ENCODE measurements at regions not wholly inside any gene's neighbourhood (a gene's known extent, or its start where the extent isn't known, plus 50 kb on each side); places are given as distances from the start of the nearest gene placed in this dataset.

DNA sequence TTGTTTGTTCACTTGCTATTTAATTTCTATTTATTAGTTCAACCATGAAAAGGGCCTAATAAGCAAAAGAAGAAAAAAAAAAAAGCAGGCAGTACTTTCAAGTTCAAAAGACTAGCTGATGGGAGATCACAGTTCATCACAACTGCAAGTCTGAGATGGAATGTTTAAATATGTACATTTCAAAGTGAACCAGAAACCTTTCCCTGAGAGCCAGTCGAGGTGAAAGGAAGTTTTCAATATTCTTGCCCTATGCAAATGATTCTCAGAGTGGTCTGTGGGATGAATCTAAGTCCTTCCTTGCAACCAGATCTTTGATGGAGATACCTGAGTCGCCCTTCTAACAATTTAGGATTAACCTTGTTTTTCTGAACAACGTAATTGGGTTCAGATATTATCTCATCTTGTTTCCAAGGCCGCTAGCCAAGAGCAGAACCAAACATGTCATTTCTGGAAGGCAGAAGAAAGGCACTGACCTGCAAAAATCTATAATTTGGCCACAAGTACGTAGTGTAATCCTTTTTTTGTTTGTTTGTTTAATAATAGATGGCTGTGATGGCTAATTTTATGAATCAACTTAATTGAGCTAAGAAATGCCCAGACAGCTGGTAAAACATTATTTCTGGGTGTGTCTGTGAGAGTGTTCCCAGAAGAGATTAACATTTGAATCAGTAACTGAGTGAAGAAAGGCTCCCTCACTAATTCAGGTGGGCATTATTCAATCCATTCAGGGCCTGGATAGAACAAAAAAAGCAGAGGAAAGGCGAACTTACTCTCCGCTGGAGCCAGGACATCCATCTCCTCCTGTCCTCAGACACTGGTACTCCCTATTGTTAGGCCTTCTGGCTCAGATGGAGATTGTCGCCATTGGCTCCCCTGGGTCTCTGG lies 171.1 kb upstream of the TMPO start:
- Histone ChIP-seq H3K27ac (ENCODE audit: insufficient read depth in 1 of 2, low read depth in 1 of 2, low read length in 2 of 2, poor library complexity in 1 of 2, severe bottlenecking in 2 of 2) (no peak overlapping the region), H3K27me3 (replicated peaks in 2 of 5; ENCODE audit: control insufficient read depth in 4 of 5, insufficient read depth in 5 of 5, low read length in 4 of 5) (peaks cover 0 to 2% (median 0%) of the 10 kb centered on the region in 5 experiments), H3K4me1 (ENCODE audit: control extremely low read depth in 1 of 4, control insufficient read depth in 4 of 4, insufficient read depth in 4 of 4, low read length in 3 of 4) (no peaks in the 10 kb centered on the region), H3K36me3 (ENCODE audit: control insufficient read depth in 4 of 4, insufficient read depth in 4 of 4, low read length in 3 of 4) (no peaks in the 10 kb centered on the region), H3K4me3 (ENCODE audit: control insufficient read depth in 1 of 7, extremely low read depth in 1 of 7, insufficient read depth in 4 of 7, low read depth in 2 of 7, low read length in 6 of 7) (no peak overlapping the region), H3K9me3 (ENCODE audit: control extremely low read depth in 1 of 5, control insufficient read depth in 4 of 5, insufficient read depth in 2 of 5, low read depth in 1 of 5, low read length in 4 of 5) (peaks cover 0 to 1% (median 0%) of the 10 kb centered on the region in 5 experiments)
- CTCF ChIA-PET: interaction anchor here (0.6 kb wide), 1 partner anchor 10 kb away, joined by 3 read pairs; no protein-coding TSS in a partner anchor
- WGBS (ENCODE audit: insufficient coverage): 86% methylated on average over 8 of the region's 8 CpGs
- POLR2A ChIA-PET: no interaction called here
- no peak for DNase-seq

- ChIA-PET CTCF (no interaction called here), POLR2A (no interaction called here)
- 94% methylated on average over 4 of the region's 6 CpGs for WGBS (ENCODE audit: insufficient coverage)
- Histone ChIP-seq H3K27me3 (replicated peaks in 2 of 5; ENCODE audit: control insufficient read depth in 4 of 5, insufficient read depth in 5 of 5, low read length in 4 of 5) (peaks cover 0 to 2% (median 0%) of the 10 kb centered on the region in 5 experiments), H3K4me3 (ENCODE audit: control insufficient read depth in 1 of 7, extremely low read depth in 1 of 7, insufficient read depth in 4 of 7, low read depth in 2 of 7, low read length in 6 of 7) (no peak overlapping the region), H3K27ac (ENCODE audit: insufficient read depth in 1 of 2, low read depth in 1 of 2, low read length in 2 of 2, poor library complexity in 1 of 2, severe bottlenecking in 2 of 2) (no peak overlapping the region), H3K36me3 (ENCODE audit: control insufficient read depth in 4 of 4, insufficient read depth in 4 of 4, low read length in 3 of 4) (no peaks in the 10 kb centered on the region), H3K9me3 (ENCODE audit: control extremely low read depth in 1 of 5, control insufficient read depth in 4 of 5, insufficient read depth in 2 of 5, low read depth in 1 of 5, low read length in 4 of 5) (peaks cover 0 to 1% (median 0%) of the 10 kb centered on the region in 5 experiments), H3K4me1 (ENCODE audit: control extremely low read depth in 1 of 4, control insufficient read depth in 4 of 4, insufficient read depth in 4 of 4, low read length in 3 of 4) (no peaks in the 10 kb centered on the region)
- peak in 2 of 3 donors; percentile 5 to 15 for DNase-seq
These were observed 170.0 kb upstream of the TMPO start for GRCh38 chr12:98345308-98345876.

- no peaks in the 10 kb centered on the region for H3K4me1 ChIP-seq (ENCODE audit: control extremely low read depth in 1 of 4, control insufficient read depth in 4 of 4, insufficient read depth in 4 of 4, low read length in 3 of 4)
- H3K27me3 ChIP-seq (replicated peaks in 2 of 5; ENCODE audit: control insufficient read depth in 4 of 5, insufficient read depth in 5 of 5, low read length in 4 of 5): peaks cover 0 to 2% (median 0%) of the 10 kb centered on the region in 5 experiments
- ChIA-PET CTCF (no interaction called here), POLR2A (no interaction called here)
- H3K9me3 ChIP-seq (ENCODE audit: control extremely low read depth in 1 of 5, control insufficient read depth in 4 of 5, insufficient read depth in 2 of 5, low read depth in 1 of 5, low read length in 4 of 5): no peaks in the 10 kb centered on the region
- DNase-seq: no peak
- WGBS (ENCODE audit: insufficient coverage): 62% methylated on average over 4 of the region's 6 CpGs
- no peaks in the 10 kb centered on the region for H3K36me3 ChIP-seq (ENCODE audit: control insufficient read depth in 4 of 4, insufficient read depth in 4 of 4, low read length in 3 of 4)
- no peak overlapping the region for H3K4me3 ChIP-seq (ENCODE audit: control insufficient read depth in 1 of 7, extremely low read depth in 1 of 7, insufficient read depth in 4 of 7, low read depth in 2 of 7, low read length in 6 of 7)
- no peak overlapping the region for H3K27ac ChIP-seq (ENCODE audit: insufficient read depth in 1 of 2, low read depth in 1 of 2, low read length in 2 of 2, poor library complexity in 1 of 2, severe bottlenecking in 2 of 2)
These were observed 164.3 kb upstream of the TMPO start for GRCh38 chr12:98351089-98351488.

DNA sequence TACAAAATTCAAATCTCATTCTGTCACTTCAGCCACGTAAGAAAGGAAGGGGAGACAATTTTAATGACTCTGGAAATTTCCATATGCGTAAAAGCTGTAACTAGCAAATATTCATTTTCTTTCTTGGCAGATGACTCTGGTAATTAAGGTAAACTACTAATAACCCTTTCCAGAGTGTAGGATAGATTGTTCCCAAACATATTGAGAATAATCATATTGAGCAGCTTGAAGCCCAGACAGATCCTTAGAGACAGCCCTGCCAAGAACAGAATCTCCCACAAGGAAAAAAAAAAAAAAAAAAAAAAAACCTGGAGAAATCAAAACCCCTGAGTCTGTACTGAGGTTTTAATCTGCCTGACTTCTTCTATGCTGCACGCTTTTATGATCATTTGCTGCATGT lies 163.6 kb upstream of the TMPO start:
- CTCF ChIA-PET: no interaction called here
- no peak overlapping the region for H3K27ac ChIP-seq (ENCODE audit: insufficient read depth in 1 of 2, low read depth in 1 of 2, low read length in 2 of 2, poor library complexity in 1 of 2, severe bottlenecking in 2 of 2)
- no peak overlapping the region for H3K4me3 ChIP-seq (ENCODE audit: control insufficient read depth in 1 of 7, extremely low read depth in 1 of 7, insufficient read depth in 4 of 7, low read depth in 2 of 7, low read length in 6 of 7)

GRCh38 chr12:98352218-98352811 lies 163.1 kb upstream of the TMPO start:
- WGBS (ENCODE audit: insufficient coverage): 85% methylated on average over 4 of the region's 4 CpGs

More for the DNA sequence above, 163.6 kb upstream of the TMPO start:
- Histone ChIP-seq H3K36me3 (ENCODE audit: control insufficient read depth in 4 of 4, insufficient read depth in 4 of 4, low read length in 3 of 4) (no peaks in the 10 kb centered on the region), H3K9me3 (ENCODE audit: control extremely low read depth in 1 of 5, control insufficient read depth in 4 of 5, insufficient read depth in 2 of 5, low read depth in 1 of 5, low read length in 4 of 5) (no peaks in the 10 kb centered on the region), H3K27me3 (replicated peaks in 2 of 5; ENCODE audit: control insufficient read depth in 4 of 5, insufficient read depth in 5 of 5, low read length in 4 of 5) (peaks cover 0 to 2% (median 0%) of the 10 kb centered on the region in 5 experiments), H3K4me1 (ENCODE audit: control extremely low read depth in 1 of 4, control insufficient read depth in 4 of 4, insufficient read depth in 4 of 4, low read length in 3 of 4) (no peaks in the 10 kb centered on the region)
- POLR2A ChIA-PET: no interaction called here
- DNase-seq: no peak
- WGBS (ENCODE audit: insufficient coverage): no CpG with 5 or more reads among the region's 3 CpGs

DNA sequence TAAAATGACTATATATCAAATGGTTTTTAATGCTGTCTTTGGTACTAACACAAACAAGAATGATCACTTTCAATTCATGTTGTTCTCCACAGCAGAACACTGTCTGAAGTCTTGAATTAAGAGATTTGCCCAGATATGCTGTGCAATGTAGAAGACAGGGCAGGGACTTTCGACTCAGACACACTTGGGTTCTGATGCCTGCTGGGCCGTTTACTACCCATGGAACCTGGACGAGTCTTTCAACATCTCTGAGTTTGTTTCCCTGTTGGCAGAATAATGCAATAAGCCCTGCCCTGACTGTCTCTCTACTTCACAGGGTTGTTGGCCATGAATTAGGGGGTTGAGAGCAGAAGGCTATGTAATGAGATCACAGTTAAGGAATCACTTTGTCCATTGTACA lies 162.6 kb upstream of the TMPO start:
- H3K4me1 ChIP-seq (ENCODE audit: control extremely low read depth in 1 of 4, control insufficient read depth in 4 of 4, insufficient read depth in 4 of 4, low read length in 3 of 4): no peaks in the 10 kb centered on the region
- CTCF ChIA-PET: no interaction called here
- 93% methylated on average over 3 of the region's 3 CpGs for WGBS (ENCODE audit: insufficient coverage)
- H3K4me3 ChIP-seq (ENCODE audit: control insufficient read depth in 1 of 7, extremely low read depth in 1 of 7, insufficient read depth in 4 of 7, low read depth in 2 of 7, low read length in 6 of 7): no peak overlapping the region
- no peaks in the 10 kb centered on the region for H3K36me3 ChIP-seq (ENCODE audit: control insufficient read depth in 4 of 4, insufficient read depth in 4 of 4, low read length in 3 of 4)
- POLR2A ChIA-PET: no interaction called here
- no peaks in the 10 kb centered on the region for H3K9me3 ChIP-seq (ENCODE audit: control extremely low read depth in 1 of 5, control insufficient read depth in 4 of 5, insufficient read depth in 2 of 5, low read depth in 1 of 5, low read length in 4 of 5)
- H3K27ac ChIP-seq (ENCODE audit: insufficient read depth in 1 of 2, low read depth in 1 of 2, low read length in 2 of 2, poor library complexity in 1 of 2, severe bottlenecking in 2 of 2): no peak overlapping the region
- peaks cover 0 to 2% (median 0%) of the 10 kb centered on the region in 5 experiments for H3K27me3 ChIP-seq (replicated peaks in 2 of 5; ENCODE audit: control insufficient read depth in 4 of 5, insufficient read depth in 5 of 5, low read length in 4 of 5)
- DNase-seq: no peak

More at GRCh38 chr12:98352218-98352811, 163.1 kb upstream of the TMPO start:
- peaks cover 0 to 2% (median 0%) of the 10 kb centered on the region in 5 experiments for H3K27me3 ChIP-seq (replicated peaks in 2 of 5; ENCODE audit: control insufficient read depth in 4 of 5, insufficient read depth in 5 of 5, low read length in 4 of 5)
- no peak overlapping the region for H3K4me3 ChIP-seq (ENCODE audit: control insufficient read depth in 1 of 7, extremely low read depth in 1 of 7, insufficient read depth in 4 of 7, low read depth in 2 of 7, low read length in 6 of 7)
- POLR2A ChIA-PET: no interaction called here
- CTCF ChIA-PET: no interaction called here
- no peak overlapping the region for H3K27ac ChIP-seq (ENCODE audit: insufficient read depth in 1 of 2, low read depth in 1 of 2, low read length in 2 of 2, poor library complexity in 1 of 2, severe bottlenecking in 2 of 2)
- H3K4me1 ChIP-seq (ENCODE audit: control extremely low read depth in 1 of 4, control insufficient read depth in 4 of 4, insufficient read depth in 4 of 4, low read length in 3 of 4): no peaks in the 10 kb centered on the region
- no peak for DNase-seq
- H3K9me3 ChIP-seq (ENCODE audit: control extremely low read depth in 1 of 5, control insufficient read depth in 4 of 5, insufficient read depth in 2 of 5, low read depth in 1 of 5, low read length in 4 of 5): no peaks in the 10 kb centered on the region
- H3K36me3 ChIP-seq (ENCODE audit: control insufficient read depth in 4 of 4, insufficient read depth in 4 of 4, low read length in 3 of 4): no peaks in the 10 kb centered on the region

DNA sequence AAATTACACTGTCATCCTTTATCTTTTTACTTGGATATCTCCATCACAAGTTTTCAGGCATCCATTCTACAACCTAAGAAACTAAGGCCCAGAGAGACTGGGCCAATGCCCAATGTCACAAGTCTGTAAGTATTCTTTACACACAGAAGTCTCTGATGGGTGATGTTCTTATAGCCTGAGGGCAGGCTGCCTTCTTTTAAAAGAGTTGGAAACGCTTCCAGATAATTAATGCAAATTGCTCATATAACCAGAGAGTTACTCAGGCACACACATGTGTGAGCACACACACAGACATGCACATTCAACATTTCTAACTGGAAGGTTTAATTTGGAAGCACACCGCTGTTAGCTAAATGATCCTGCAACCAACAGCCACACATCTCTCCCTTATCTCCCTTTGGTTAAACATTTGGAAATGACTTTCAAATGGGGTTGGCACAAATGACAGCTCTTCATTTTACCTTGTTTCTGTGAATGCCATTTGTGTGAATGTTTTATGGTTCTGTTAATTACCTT lies 160.8 kb upstream of the TMPO start:
- H3K27me3 ChIP-seq (replicated peaks in 2 of 5; ENCODE audit: control insufficient read depth in 4 of 5, insufficient read depth in 5 of 5, low read length in 4 of 5): peaks cover 0 to 2% (median 0%) of the 10 kb centered on the region in 5 experiments
- no peaks in the 10 kb centered on the region for H3K4me1 ChIP-seq (ENCODE audit: control extremely low read depth in 1 of 4, control insufficient read depth in 4 of 4, insufficient read depth in 4 of 4, low read length in 3 of 4)
- 100% methylated on average over 1 of the region's 2 CpGs for WGBS (ENCODE audit: insufficient coverage)
- CTCF ChIA-PET: no interaction called here
- no peak overlapping the region for H3K27ac ChIP-seq (ENCODE audit: insufficient read depth in 1 of 2, low read depth in 1 of 2, low read length in 2 of 2, poor library complexity in 1 of 2, severe bottlenecking in 2 of 2)
- no peak for DNase-seq
- H3K9me3 ChIP-seq (ENCODE audit: control extremely low read depth in 1 of 5, control insufficient read depth in 4 of 5, insufficient read depth in 2 of 5, low read depth in 1 of 5, low read length in 4 of 5): no peaks in the 10 kb centered on the region
- no peak overlapping the region for H3K4me3 ChIP-seq (ENCODE audit: control insufficient read depth in 1 of 7, extremely low read depth in 1 of 7, insufficient read depth in 4 of 7, low read depth in 2 of 7, low read length in 6 of 7)
- POLR2A ChIA-PET: no interaction called here
- no peaks in the 10 kb centered on the region for H3K36me3 ChIP-seq (ENCODE audit: control insufficient read depth in 4 of 4, insufficient read depth in 4 of 4, low read length in 3 of 4)
